ENCODE measurements at regions not wholly inside any gene's neighbourhood (a gene's known extent, or its start where the extent isn't known, plus 50 kb on each side); places are given as distances from the start of the nearest gene placed in this dataset.

- TF ChIP-seq CTCF (conservative IDR thresholded peaks at IDR 0.05) = no peak
- no peak overlapping the region for H3K27ac ChIP-seq
Observed at GRCh38 chr20:60171313-60171712, 213.1 kb downstream of the CDH26 start.

DNA sequence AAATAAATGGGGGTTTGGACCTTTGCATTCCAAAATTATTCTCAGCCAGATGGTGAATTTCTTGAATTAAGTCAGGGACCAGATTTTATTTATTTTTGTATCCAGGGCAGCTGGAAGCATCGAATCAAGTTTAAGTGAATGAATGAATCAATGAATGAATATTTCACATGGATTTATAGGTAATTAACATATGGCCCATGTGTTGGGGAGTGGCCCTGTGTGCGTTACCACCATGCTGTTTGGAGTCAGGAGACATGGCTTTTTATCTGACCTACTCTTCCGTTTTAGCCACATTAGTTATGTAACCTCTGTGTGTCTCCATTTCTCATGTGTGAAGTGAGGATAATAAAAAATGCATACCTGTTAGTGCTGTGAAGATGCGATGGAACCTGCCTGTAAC lies 213.5 kb downstream of the CDH26 start:
- H3K27ac ChIP-seq = no peak overlapping the region
- no peak for TF ChIP-seq CTCF (conservative IDR thresholded peaks at IDR 0.05)

- H3K27ac ChIP-seq = no peak overlapping the region
- no peak for TF ChIP-seq CTCF (conservative IDR thresholded peaks at IDR 0.05)
Observed at GRCh38 chr20:60172346-60172984, 214.2 kb downstream of the CDH26 start.

GRCh38 chr20:60177080-60177479 lies 218.9 kb downstream of the CDH26 start:
- no peak overlapping the region for H3K27ac ChIP-seq
- no peak for TF ChIP-seq CTCF (conservative IDR thresholded peaks at IDR 0.05)

GRCh38 chr20:60180986-60181385 lies 222.8 kb downstream of the CDH26 start:
- H3K27ac ChIP-seq = no peak overlapping the region
- TF ChIP-seq CTCF (conservative IDR thresholded peaks at IDR 0.05) = no peak

- no peak overlapping the region for H3K27ac ChIP-seq
- no peak for TF ChIP-seq CTCF (conservative IDR thresholded peaks at IDR 0.05)
Observed at GRCh38 chr20:60186412-60186811, 228.2 kb downstream of the CDH26 start.

GRCh38 chr20:60187683-60188082 lies 229.5 kb downstream of the CDH26 start:
- TF ChIP-seq CTCF (conservative IDR thresholded peaks at IDR 0.05) = no peak
- H3K27ac ChIP-seq = no peak overlapping the region
